Thyroid gland (tissue), 4 donors: ENCODE measurements at regions not wholly inside any gene's neighbourhood (a gene's known extent, or its start where the extent isn't known, plus 50 kb on each side); places are given as distances from the start of the nearest gene placed in this dataset.

Experiments used
- DNase-seq, 2 donors: peaks; one replicate each; pipeline ENCODE4 v3.0.0-alpha.2; 2019
- H3K27ac ChIP-seq, 3 donors: fragments of 200-600 bp; sonication (generic); 1 replicate in 2 of 3; 2 replicates in 1 of 3; pipeline ENCODE4 v1.5.1; 2016 to 2019; ENCODE audit warnings: mild to moderate bottlenecking in 1 of 3, moderate library complexity in 1 of 3
- H3K27me3 ChIP-seq: fragments of 200-600 bp; sonication (generic); one replicate; pipeline ENCODE4 v1.5.1; 2019
- H3K36me3 ChIP-seq, 2 donors: fragments of 200-600 bp; sonication (generic); one replicate each; pipeline ENCODE4 v1.5.1; 2016 to 2019
- H3K4me1 ChIP-seq, 2 donors: fragments of 200-600 bp; sonication (generic); one replicate each; pipeline ENCODE4 v1.5.1; 2017 to 2019
- H3K4me3 ChIP-seq, 3 donors: fragments of 200-600 bp; sonication (generic); replicated peaks in 1 of 3; 1 replicate in 2 of 3; 2 replicates in 1 of 3; pipeline ENCODE4 v1.5.1; 2016; ENCODE audit warnings: mild to moderate bottlenecking in 1 of 3
- H3K9me3 ChIP-seq: fragments of 200-600 bp; sonication (generic); one replicate; pipeline ENCODE4 v1.5.1; 2017
- CTCF ChIP-seq, 6 experiments: fragments of 200-600 bp in 3 of 6; fragments of 450-650 bp in 3 of 6; sonication (generic) in 3 of 6; IDR thresholded peaks; one replicate each; pipeline ENCODE4 v1.5.1; 2016 to 2019; ENCODE audit warnings: antibody characterized with exemption in 6 of 6, mild to moderate bottlenecking in 2 of 6, inconsistent platforms in 1 of 6, moderate library complexity in 1 of 6
- POLR2A ChIP-seq, 2 donors: fragments of 450-650 bp; IDR thresholded peaks; one replicate each; pipeline ENCODE4 v1.6.1; 2017; ENCODE audit warnings: antibody characterized with exemption in 2 of 2, mild to moderate bottlenecking in 2 of 2, moderate library complexity in 1 of 2
- WGBS, 2 donors: methylation state at CpG; one replicate each; pipeline ENCODE4 v1.1.5; 2017; 5-methylcytosine and 5-hydroxymethylcytosine counted together
- intact Hi-C: fragments of 100-400 bp; cut with DNase I; formaldehyde crosslinking; loops from one replicate; pipeline ENCODE4 v1.15.1; 2023

GRCh38 chr6:5937936-5938706, 68.6 kb downstream of the NRN1 start:
- TF ChIP-seq POLR2A (IDR thresholded peaks at IDR 0.05): no peak
- TF ChIP-seq CTCF (IDR thresholded peaks at IDR 0.05): no peak
- WGBS, 2 donors: 80 to 85% methylated on average over 18 to 19 of the region's 19 CpGs
- H3K27ac ChIP-seq: no peak overlapping the region

GRCh38 chr6:5937169-5937909, 69.4 kb downstream of the NRN1 start:
- 77% methylated on average over 14 of the region's 14 CpGs for WGBS, 2 donors
- Histone ChIP-seq H3K36me3 (no peaks in the 10 kb centered on the region), H3K27me3 (no peaks in the 10 kb centered on the region), H3K4me3 (no peak overlapping the region), H3K27ac (no peak overlapping the region), H3K9me3 (no peaks in the 10 kb centered on the region), H3K4me1 (no peaks in the 10 kb centered on the region)
- TF ChIP-seq CTCF (IDR thresholded peaks at IDR 0.05): no peak
- no peak for TF ChIP-seq POLR2A (IDR thresholded peaks at IDR 0.05)
- no peak for DNase-seq
- intact Hi-C loops: no loop called here

More at GRCh38 chr6:5937936-5938706, 68.6 kb downstream of the NRN1 start:
- intact Hi-C loops: no loop called here
- Histone ChIP-seq H3K9me3 (no peaks in the 10 kb centered on the region), H3K36me3 (no peaks in the 10 kb centered on the region), H3K4me1 (no peaks in the 10 kb centered on the region), H3K27me3 (no peaks in the 10 kb centered on the region), H3K4me3 (no peak overlapping the region)
- DNase-seq: no peak

GRCh38 chr6:5936631-5937030, 70.1 kb downstream of the NRN1 start:
- H3K4me3 ChIP-seq: no peak overlapping the region
- intact Hi-C loops: no loop called here

GRCh38 chr6:5936140-5936539, 70.6 kb downstream of the NRN1 start:
- Histone ChIP-seq H3K4me1 (no peaks in the 10 kb centered on the region), H3K27me3 (no peaks in the 10 kb centered on the region), H3K27ac (no peak overlapping the region), H3K9me3 (no peaks in the 10 kb centered on the region), H3K4me3 (no peak overlapping the region), H3K36me3 (no peaks in the 10 kb centered on the region)
- no peak for DNase-seq
- 62 to 69% methylated on average over 2 of the region's 2 CpGs for WGBS, 2 donors
- intact Hi-C loops: no loop called here
- no peak for TF ChIP-seq CTCF (IDR thresholded peaks at IDR 0.05)
- no peak for TF ChIP-seq POLR2A (IDR thresholded peaks at IDR 0.05)

More at GRCh38 chr6:5936631-5937030, 70.1 kb downstream of the NRN1 start:
- H3K36me3 ChIP-seq: no peaks in the 10 kb centered on the region
- H3K27me3 ChIP-seq: no peaks in the 10 kb centered on the region
- no peak overlapping the region for H3K27ac ChIP-seq
- 69 to 73% methylated on average over 8 of the region's 8 CpGs for WGBS, 2 donors
- H3K4me1 ChIP-seq: no peaks in the 10 kb centered on the region
- no peak for TF ChIP-seq CTCF (IDR thresholded peaks at IDR 0.05)
- TF ChIP-seq POLR2A (IDR thresholded peaks at IDR 0.05): no peak
- H3K9me3 ChIP-seq: no peaks in the 10 kb centered on the region
- DNase-seq: no peak

- H3K27me3 ChIP-seq: no peaks in the 10 kb centered on the region
- no peak overlapping the region for H3K27ac ChIP-seq
- no peak overlapping the region for H3K4me3 ChIP-seq
- TF ChIP-seq CTCF (IDR thresholded peaks at IDR 0.05) (no peak), POLR2A (IDR thresholded peaks at IDR 0.05) (no peak)
- H3K9me3 ChIP-seq: no peaks in the 10 kb centered on the region
- intact Hi-C loops: no loop called here
- H3K36me3 ChIP-seq: no peaks in the 10 kb centered on the region
- WGBS, 2 donors: 67 to 80% methylated on average over 2 of the region's 2 CpGs
- H3K4me1 ChIP-seq: no peaks in the 10 kb centered on the region
- no peak for DNase-seq
Measured at GRCh38 chr6:5930968-5931367, 75.8 kb downstream of the NRN1 start.
